Lower leg skin (tissue), 3 donors: ENCODE measurements at regions not wholly inside any gene's neighbourhood (a gene's known extent, or its start where the extent isn't known, plus 50 kb on each side); places are given as distances from the start of the nearest gene placed in this dataset.

Experiments
- CTCF ChIP-seq, 3 donors: fragments of 450-650 bp; IDR thresholded peaks; one replicate each; pipeline ENCODE4 v1.5.1; 2016; ENCODE audit warnings: antibody characterized with exemption in 3 of 3, mild to moderate bottlenecking in 3 of 3, moderate library complexity in 2 of 3
- POLR2A ChIP-seq, 2 donors: fragments of 450-650 bp; IDR thresholded peaks; one replicate each; pipeline ENCODE4 v1.6.1; 2016 to 2017; ENCODE audit warnings: antibody characterized with exemption in 2 of 2, mild to moderate bottlenecking in 1 of 2, moderate library complexity in 1 of 2

GRCh38 chr9:110092792-110093191 lies 115.2 kb downstream of the C9orf152 start:
- TF ChIP-seq CTCF (IDR thresholded peaks at IDR 0.05) (no peak), POLR2A (IDR thresholded peaks at IDR 0.05) (no peak)
